ENCODE measurements at regions not wholly inside any gene's neighbourhood (a gene's known extent, or its start where the extent isn't known, plus 50 kb on each side); places are given as distances from the start of the nearest gene placed in this dataset.

DNA sequence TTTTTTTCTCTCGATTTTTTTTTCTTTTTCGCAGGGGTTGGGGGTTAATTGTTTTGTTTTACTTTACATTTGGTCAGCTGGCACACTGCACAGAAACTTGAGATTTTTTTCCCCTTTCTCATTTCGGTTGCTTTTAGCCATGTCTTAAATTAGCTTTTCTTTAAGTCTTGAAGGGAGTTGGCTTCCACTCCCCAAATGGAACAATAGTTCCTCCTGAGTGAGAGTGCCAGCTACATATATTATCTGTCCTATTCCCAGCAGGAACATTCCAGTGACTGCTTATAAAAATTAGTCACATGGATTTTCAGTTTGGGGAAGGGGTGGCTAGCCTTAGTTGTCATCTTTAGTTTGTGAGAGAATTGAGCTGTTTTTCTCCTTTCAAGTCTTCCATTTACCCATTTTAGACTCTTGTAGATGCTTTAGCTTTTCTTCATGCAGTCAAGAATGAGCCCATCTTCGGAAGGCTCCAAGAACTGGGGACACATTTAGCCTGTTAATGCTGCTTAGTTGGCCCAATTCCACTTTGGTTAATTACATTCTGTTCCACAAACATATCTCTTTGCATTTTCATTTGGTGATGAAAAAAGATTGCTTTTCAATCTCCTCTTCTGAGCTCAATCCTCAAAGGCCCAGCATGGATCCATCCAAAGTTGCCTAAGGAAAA, 510.1 kb upstream of the CXADR start:
- TF ChIP-seq CTCF (IDR thresholded peaks at IDR 0.05 in 8 of 11, conservative IDR thresholded peaks at IDR 0.05 in 3 of 11): no peak
- no peak for TF ChIP-seq POLR2AphosphoS5 (IDR thresholded peaks at IDR 0.05)
- TF ChIP-seq POLR2A (IDR thresholded peaks at IDR 0.05): no peak

All from spleen (tissue), 7 donors.